ENCODE measurements at regions not wholly inside any gene's neighbourhood (a gene's known extent, or its start where the extent isn't known, plus 50 kb on each side); places are given as distances from the start of the nearest gene placed in this dataset.

DNA sequence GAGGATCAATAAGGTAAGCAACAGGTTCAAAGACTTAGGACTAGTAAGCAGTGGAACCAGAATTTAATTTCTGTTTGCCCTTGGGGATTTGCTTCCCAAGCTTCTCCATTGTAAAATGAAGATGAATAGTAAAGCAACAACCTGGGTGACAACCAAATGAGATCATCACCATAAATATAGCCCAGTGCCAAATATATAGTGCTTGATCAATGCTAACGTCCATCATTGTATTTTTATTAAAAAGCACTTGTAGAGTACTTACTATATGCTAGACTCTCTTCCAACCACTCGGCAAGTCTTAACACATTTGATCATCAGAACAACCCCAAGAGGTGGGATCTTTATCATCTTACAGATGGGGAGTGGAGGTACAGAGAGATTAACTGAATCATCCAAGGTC, 51.5 kb upstream of the NMNAT3 start:
- no peak for DNase-seq

- DNase-seq = no peak
Measured at GRCh38 chr3:139728414-139728813, 50.6 kb upstream of the NMNAT3 start.

All from AML-193 (cell line).